GM23338 (cell line): ENCODE measurements at regions not wholly inside any gene's neighbourhood (a gene's known extent, or its start where the extent isn't known, plus 50 kb on each side); places are given as distances from the start of the nearest gene placed in this dataset.

ENCODE experiments used
- ATAC-seq: fragments of 200-7000 bp; cut with Tn5 transposase; 3 replicates; pipeline ENCODE4 v1.9.1; 2020
- DNase-seq: peaks from one replicate; pipeline ENCODE4 v3.0.0-alpha.2; 2015; ENCODE audit warnings: low spot score
- H2AFZ ChIP-seq: fragments of 200-600 bp; sonication (generic); 2 replicates; pipeline ENCODE4 v1.8.0; 2016; ENCODE audit warnings: antibody characterized with exemption, mild to moderate bottlenecking, moderate library complexity
- H3F3A ChIP-seq: fragments of 200-600 bp; sonication (generic); replicated peaks from 2 replicates; pipeline ENCODE4 v1.8.0; 2017; ENCODE audit warnings: antibody characterized with exemption, mixed run types, low read depth
- H3K27ac ChIP-seq: fragments of 200-600 bp; sonication (generic); 2 replicates; pipeline ENCODE4 v1.6.1; 2016; ENCODE audit warnings: low read depth
- H3K27me3 ChIP-seq: fragments of 200-600 bp; sonication (generic); 2 replicates; pipeline ENCODE4 v1.8.0; 2016; ENCODE audit warnings: mild to moderate bottlenecking, mixed run types, moderate library complexity; ENCODE audit not compliant: insufficient read depth
- H3K36me3 ChIP-seq: fragments of 200-600 bp; sonication (generic); 2 replicates; pipeline ENCODE4 v1.8.0; 2016; ENCODE audit warnings: mild to moderate bottlenecking; ENCODE audit not compliant: insufficient read depth
- H3K4me1 ChIP-seq: fragments of 200-600 bp; sonication (generic); 2 replicates; pipeline ENCODE4 v1.8.0; 2016; ENCODE audit warnings: mild to moderate bottlenecking, moderate library complexity; ENCODE audit not compliant: insufficient read depth
- H3K4me2 ChIP-seq: fragments of 200-600 bp; sonication (generic); 2 replicates; pipeline ENCODE4 v1.7.1; 2017; ENCODE audit warnings: mixed run types
- H3K4me3 ChIP-seq: fragments of 200-600 bp; sonication (generic); 2 replicates; pipeline ENCODE4 v1.6.1; 2016; ENCODE audit warnings: mixed run types
- H3K79me2 ChIP-seq: fragments of 200-600 bp; sonication (generic); replicated peaks from 2 replicates; pipeline ENCODE4 v1.8.0; 2017; ENCODE audit warnings: mild to moderate bottlenecking; ENCODE audit not compliant: insufficient read depth
- H3K9me2 ChIP-seq: fragments of 200-600 bp; sonication (generic); 2 replicates; pipeline ENCODE4 v1.8.0; 2017; ENCODE audit not compliant: insufficient read depth
- H4K20me1 ChIP-seq: fragments of 200-600 bp; sonication (generic); replicated peaks from 2 replicates; pipeline ENCODE4 v1.8.0; 2017; ENCODE audit warnings: mild to moderate bottlenecking; ENCODE audit not compliant: insufficient read depth
- H3K27ac Mint-ChIP-seq: 2 replicates; pipeline ENCODE4 v1.8.0; 2020; ENCODE audit warnings: inconsistent platforms, mild to moderate bottlenecking, moderate library complexity, mixed read lengths
- H3K27me3 Mint-ChIP-seq: 3 replicates; pipeline ENCODE4 v1.8.0; 2022; ENCODE audit warnings: low read depth, mild to moderate bottlenecking, moderate library complexity, mixed read lengths, inconsistent platforms; ENCODE audit not compliant: insufficient read depth, poor library complexity
- H3K36me3 Mint-ChIP-seq: 3 replicates; pipeline ENCODE4 v1.8.0; 2021; ENCODE audit warnings: low read depth, mild to moderate bottlenecking, inconsistent platforms, moderate library complexity, mixed read lengths
- H3K4me1 Mint-ChIP-seq: 3 replicates; pipeline ENCODE4 v1.8.0; 2020; ENCODE audit warnings: mild to moderate bottlenecking, inconsistent platforms, mixed read lengths
- H3K4me3 Mint-ChIP-seq: 3 replicates; pipeline ENCODE4 v1.8.0; 2021; ENCODE audit warnings: moderate library complexity, mild to moderate bottlenecking, inconsistent platforms, mixed read lengths
- H3K9me3 Mint-ChIP-seq: 3 replicates; pipeline ENCODE4 v1.8.0; 2020; ENCODE audit warnings: moderate library complexity, mild to moderate bottlenecking, inconsistent platforms, mixed read lengths
- CREB1 ChIP-seq: fragments of 250-450 bp; sonication (Bioruptor Pico); IDR thresholded peaks from 2 replicates; pipeline ENCODE4 v1.5.0; 2020; ENCODE audit warnings: low read depth, mild to moderate bottlenecking, moderate library complexity
- ETS1 ChIP-seq: IDR thresholded peaks from 2 replicates; pipeline ENCODE4 v1.6.1; 2016; ENCODE audit warnings: antibody characterized with exemption
- EZH2 ChIP-seq: fragments of 200-600 bp; sonication (generic); IDR thresholded peaks from one replicate; pipeline ENCODE4 v1.8.0; 2017; ENCODE audit warnings: antibody characterized with exemption, mild to moderate bottlenecking, low read depth; ENCODE audit not compliant: unreplicated experiment
- EZH2phosphoT487 ChIP-seq: fragments of 200-600 bp; sonication (generic); IDR thresholded peaks from one replicate; pipeline ENCODE4 v1.8.1; 2018; ENCODE audit warnings: antibody characterized with exemption; ENCODE audit not compliant: unreplicated experiment
- NANOG ChIP-seq: IDR thresholded peaks from 2 replicates; pipeline ENCODE4 v1.6.1; 2016; ENCODE audit warnings: antibody characterized with exemption, borderline replicate concordance
- STAT1 ChIP-seq: IDR thresholded peaks from one replicate; pipeline ENCODE4 v1.6.1; 2016; ENCODE audit warnings: antibody characterized with exemption; ENCODE audit not compliant: unreplicated experiment
- TF ChIP-seq, protein P1 (sequence below), 2 experiments: fragments of 200-600 bp in 1 of 2; sonication (generic) in 1 of 2; conservative IDR thresholded peaks; 2 replicates each; pipeline versions ENCODE4 v1.5.1 to v1.6.1; 2016 to 2017; ENCODE audit warnings: antibody characterized with exemption in 2 of 2, low read depth in 2 of 2, mild to moderate bottlenecking in 2 of 2, moderate library complexity in 1 of 2
- TF ChIP-seq, protein P2 (sequence below): IDR thresholded peaks from one replicate; pipeline ENCODE4 v1.6.1; 2018; ENCODE audit warnings: antibody characterized with exemption; ENCODE audit not compliant: unreplicated experiment

GRCh38 chr19:29290853-29291252 is 77.9 kb upstream of the UQCRFS1 start:
- H3K4me1 ChIP-seq, result no peaks in the 10 kb centered on the region
- no peaks in the 10 kb centered on the region for H3K9me2 ChIP-seq
- H3F3A ChIP-seq, result no peaks in the 10 kb centered on the region
- H3K27ac ChIP-seq, result no peak overlapping the region
- no peaks in the 10 kb centered on the region for H3K79me2 ChIP-seq
- ATAC-seq (peak; percentile 72), DNase-seq (peak; percentile 30)
- no peak overlapping the region for H2AFZ ChIP-seq
- no peaks in the 10 kb centered on the region for H3K27me3 ChIP-seq
- H3K36me3 ChIP-seq, result no peaks in the 10 kb centered on the region
- TF ChIP-seq EZH2, result no peak
- TF ChIP-seq, protein P1, sequence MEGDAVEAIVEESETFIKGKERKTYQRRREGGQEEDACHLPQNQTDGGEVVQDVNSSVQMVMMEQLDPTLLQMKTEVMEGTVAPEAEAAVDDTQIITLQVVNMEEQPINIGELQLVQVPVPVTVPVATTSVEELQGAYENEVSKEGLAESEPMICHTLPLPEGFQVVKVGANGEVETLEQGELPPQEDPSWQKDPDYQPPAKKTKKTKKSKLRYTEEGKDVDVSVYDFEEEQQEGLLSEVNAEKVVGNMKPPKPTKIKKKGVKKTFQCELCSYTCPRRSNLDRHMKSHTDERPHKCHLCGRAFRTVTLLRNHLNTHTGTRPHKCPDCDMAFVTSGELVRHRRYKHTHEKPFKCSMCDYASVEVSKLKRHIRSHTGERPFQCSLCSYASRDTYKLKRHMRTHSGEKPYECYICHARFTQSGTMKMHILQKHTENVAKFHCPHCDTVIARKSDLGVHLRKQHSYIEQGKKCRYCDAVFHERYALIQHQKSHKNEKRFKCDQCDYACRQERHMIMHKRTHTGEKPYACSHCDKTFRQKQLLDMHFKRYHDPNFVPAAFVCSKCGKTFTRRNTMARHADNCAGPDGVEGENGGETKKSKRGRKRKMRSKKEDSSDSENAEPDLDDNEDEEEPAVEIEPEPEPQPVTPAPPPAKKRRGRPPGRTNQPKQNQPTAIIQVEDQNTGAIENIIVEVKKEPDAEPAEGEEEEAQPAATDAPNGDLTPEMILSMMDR (conservative IDR thresholded peaks at IDR 0.05; ENCODE audit: low read depth in 2 of 2), result peak; percentile 28 to 47
- no peak overlapping the region for H3K27ac Mint-ChIP-seq
- H4K20me1 ChIP-seq, result no peaks in the 10 kb centered on the region
- no peak overlapping the region for H3K4me3 ChIP-seq
- H3K36me3 Mint-ChIP-seq, result peaks cover 4% of the 10 kb centered on the region; the same call in 2 of the 3 replicates
- H3K4me2 ChIP-seq, result no peak overlapping the region
- H3K27me3 Mint-ChIP-seq, result peaks cover 17% of the 10 kb centered on the region
- no peak overlapping the region for H3K4me3 Mint-ChIP-seq
- H3K9me3 Mint-ChIP-seq, result peaks cover 9% of the 10 kb centered on the region; the same call in 2 of the 3 replicates
- peaks cover 16% of the 10 kb centered on the region for H3K4me1 Mint-ChIP-seq

GRCh38 chr19:29292153-29292552 is 79.2 kb upstream of the UQCRFS1 start:
- Mint-ChIP-seq H3K9me3 (peaks cover 9% of the 10 kb centered on the region; the same call in 2 of the 3 replicates), H3K27ac (no peak overlapping the region), H3K36me3 (peaks cover 4% of the 10 kb centered on the region; the same call in 2 of the 3 replicates), H3K4me3 (no peak overlapping the region), H3K27me3 (peaks cover 17% of the 10 kb centered on the region), H3K4me1 (peaks cover 12% of the 10 kb centered on the region)
- H3F3A ChIP-seq, result no peaks in the 10 kb centered on the region
- H3K27ac ChIP-seq, result no peak overlapping the region
- H3K4me3 ChIP-seq, result no peak overlapping the region
- no peak overlapping the region for H3K4me2 ChIP-seq
- H4K20me1 ChIP-seq, result no peaks in the 10 kb centered on the region
- H3K36me3 ChIP-seq, result no peaks in the 10 kb centered on the region
- no peaks in the 10 kb centered on the region for H3K9me2 ChIP-seq
- H3K27me3 ChIP-seq, result no peaks in the 10 kb centered on the region
- no peak for TF ChIP-seq STAT1
- no peak overlapping the region for H2AFZ ChIP-seq
- ATAC-seq (no peak), DNase-seq (peak; percentile 33)
- no peaks in the 10 kb centered on the region for H3K79me2 ChIP-seq
- no peaks in the 10 kb centered on the region for H3K4me1 ChIP-seq

- Histone ChIP-seq H3K4me2 (no peak overlapping the region), H3K36me3 (no peaks in the 10 kb centered on the region), H3K4me1 (no peaks in the 10 kb centered on the region), H2AFZ (no peak overlapping the region), H3K4me3 (no peak overlapping the region), H3K27me3 (no peaks in the 10 kb centered on the region), H3F3A (no peaks in the 10 kb centered on the region), H3K9me2 (no peaks in the 10 kb centered on the region), H4K20me1 (no peaks in the 10 kb centered on the region), H3K79me2 (no peaks in the 10 kb centered on the region), H3K27ac (no peak overlapping the region)
- peaks cover 17% of the 10 kb centered on the region for H3K27me3 Mint-ChIP-seq
- peaks cover 9% of the 10 kb centered on the region; the same call in 2 of the 3 replicates for H3K9me3 Mint-ChIP-seq
- peaks cover 12% of the 10 kb centered on the region for H3K4me1 Mint-ChIP-seq
- H3K36me3 Mint-ChIP-seq, result peaks cover 4% of the 10 kb centered on the region; the same call in 2 of the 3 replicates
- H3K27ac Mint-ChIP-seq, result no peak overlapping the region
- H3K4me3 Mint-ChIP-seq, result no peak overlapping the region
- ATAC-seq (no peak), DNase-seq (no peak)
- TF ChIP-seq ETS1 (no peak), STAT1 (no peak), CREB1 (no peak), EZH2 (no peak), EZH2phosphoT487 (no peak), NANOG (no peak)
- TF ChIP-seq, protein P2, sequence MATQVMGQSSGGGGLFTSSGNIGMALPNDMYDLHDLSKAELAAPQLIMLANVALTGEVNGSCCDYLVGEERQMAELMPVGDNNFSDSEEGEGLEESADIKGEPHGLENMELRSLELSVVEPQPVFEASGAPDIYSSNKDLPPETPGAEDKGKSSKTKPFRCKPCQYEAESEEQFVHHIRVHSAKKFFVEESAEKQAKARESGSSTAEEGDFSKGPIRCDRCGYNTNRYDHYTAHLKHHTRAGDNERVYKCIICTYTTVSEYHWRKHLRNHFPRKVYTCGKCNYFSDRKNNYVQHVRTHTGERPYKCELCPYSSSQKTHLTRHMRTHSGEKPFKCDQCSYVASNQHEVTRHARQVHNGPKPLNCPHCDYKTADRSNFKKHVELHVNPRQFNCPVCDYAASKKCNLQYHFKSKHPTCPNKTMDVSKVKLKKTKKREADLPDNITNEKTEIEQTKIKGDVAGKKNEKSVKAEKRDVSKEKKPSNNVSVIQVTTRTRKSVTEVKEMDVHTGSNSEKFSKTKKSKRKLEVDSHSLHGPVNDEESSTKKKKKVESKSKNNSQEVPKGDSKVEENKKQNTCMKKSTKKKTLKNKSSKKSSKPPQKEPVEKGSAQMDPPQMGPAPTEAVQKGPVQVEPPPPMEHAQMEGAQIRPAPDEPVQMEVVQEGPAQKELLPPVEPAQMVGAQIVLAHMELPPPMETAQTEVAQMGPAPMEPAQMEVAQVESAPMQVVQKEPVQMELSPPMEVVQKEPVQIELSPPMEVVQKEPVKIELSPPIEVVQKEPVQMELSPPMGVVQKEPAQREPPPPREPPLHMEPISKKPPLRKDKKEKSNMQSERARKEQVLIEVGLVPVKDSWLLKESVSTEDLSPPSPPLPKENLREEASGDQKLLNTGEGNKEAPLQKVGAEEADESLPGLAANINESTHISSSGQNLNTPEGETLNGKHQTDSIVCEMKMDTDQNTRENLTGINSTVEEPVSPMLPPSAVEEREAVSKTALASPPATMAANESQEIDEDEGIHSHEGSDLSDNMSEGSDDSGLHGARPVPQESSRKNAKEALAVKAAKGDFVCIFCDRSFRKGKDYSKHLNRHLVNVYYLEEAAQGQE, result no peak
- TF ChIP-seq, protein P1 (conservative IDR thresholded peaks at IDR 0.05; ENCODE audit: low read depth in 2 of 2), result no peak
These were observed 79.6 kb upstream of the UQCRFS1 start for GRCh38 chr19:29292562-29292961.
